HEK293 (cell line): ENCODE measurements at regions not wholly inside any gene's neighbourhood (a gene's known extent, or its start where the extent isn't known, plus 50 kb on each side); places are given as distances from the start of the nearest gene placed in this dataset.
A peak's percentile ranks its signal among the peaks of the same experiment; 100 is the strongest.

ENCODE experiments used
- CTCF ChIA-PET: fragments of 350-600 bp; formaldehyde crosslinking; extraction: SDS; loops from one replicate; lab custom pipeline; 2021; ENCODE audit warnings: antibody characterized with exemption; lab: Yijun Ruan, JAX
- POLR2A ChIA-PET: fragments of 300-600 bp; formaldehyde crosslinking; extraction: SDS; loops from one replicate; lab custom pipeline; 2020; ENCODE audit warnings: antibody characterized with exemption, inconsistent platforms; lab: Yijun Ruan, JAX
- H3K27ac ChIP-seq: fragments of 200-500 bp; sonication (Bioruptor generic); 2 replicates; pipeline ENCODE4 v1.5.1; 2014; ENCODE audit warnings: low read depth, low read length, control low read depth, inconsistent platforms; ENCODE audit errors: extremely low read depth
- H3K36me3 ChIP-seq, 2 experiments: fragments of 200-500 bp in 1 of 2; sonication (Bioruptor generic) in 1 of 2; 1 replicate in 1 of 2; 2 replicates in 1 of 2; pipeline ENCODE4 v1.5.1; 2014 to 2017; ENCODE audit warnings: inconsistent platforms in 2 of 2, low read length in 2 of 2; ENCODE audit not compliant: control insufficient read depth in 2 of 2, insufficient read depth in 1 of 2
- H3K4me1 ChIP-seq: fragments of 200-500 bp; sonication (Bioruptor generic); 2 replicates; pipeline ENCODE4 v1.5.1; 2014; ENCODE audit warnings: mild to moderate bottlenecking, low read length, inconsistent platforms; ENCODE audit not compliant: control insufficient read depth, insufficient read depth
- H3K4me3 ChIP-seq: 2 replicates; pipeline ENCODE4 v1.5.1; 2011; ENCODE audit warnings: low read depth, mild to moderate bottlenecking, control low read depth, low read length, moderate library complexity
- H3K9me3 ChIP-seq: fragments of 200-500 bp; sonication (Bioruptor generic); 2 replicates; pipeline ENCODE4 v1.5.1; 2014; ENCODE audit warnings: low read depth, low read length, inconsistent platforms; ENCODE audit not compliant: control insufficient read depth, insufficient read depth
- GLIS1 ChIP-seq: fragments of 450-650 bp; formaldehyde crosslinking; IDR thresholded peaks from 2 replicates; pipeline ENCODE4 v1.5.1; 2016; ENCODE audit warnings: missing biosample characterization, missing genetic modification characterization
- PRDM2 ChIP-seq: fragments of 450-650 bp; formaldehyde crosslinking; IDR thresholded peaks from 2 replicates; pipeline ENCODE4 v1.5.1; 2016; ENCODE audit warnings: missing biosample characterization, missing genetic modification characterization, borderline replicate concordance
- ZBTB48 ChIP-seq: fragments of 450-650 bp; formaldehyde crosslinking; IDR thresholded peaks from 2 replicates; pipeline ENCODE4 v1.5.1; 2016; ENCODE audit warnings: missing biosample characterization, missing genetic modification characterization
- ZFP69B ChIP-seq: fragments of 450-650 bp; formaldehyde crosslinking; IDR thresholded peaks from 2 replicates; pipeline ENCODE4 v1.5.1; 2016; ENCODE audit warnings: missing biosample characterization, missing genetic modification characterization
- ZIC2 ChIP-seq: fragments of 450-650 bp; formaldehyde crosslinking; IDR thresholded peaks from 2 replicates; pipeline ENCODE4 v1.5.1; 2016; ENCODE audit warnings: missing biosample characterization, missing genetic modification characterization
- ZNF175 ChIP-seq: fragments of 450-650 bp; formaldehyde crosslinking; IDR thresholded peaks from 2 replicates; pipeline ENCODE4 v1.5.1; 2016; ENCODE audit warnings: missing biosample characterization, missing genetic modification characterization
- ZNF266 ChIP-seq: fragments of 450-650 bp; formaldehyde crosslinking; IDR thresholded peaks from 2 replicates; pipeline ENCODE4 v1.5.1; 2016; ENCODE audit warnings: missing biosample characterization, missing genetic modification characterization, low read depth
- ZNF311 ChIP-seq: fragments of 450-650 bp; formaldehyde crosslinking; IDR thresholded peaks from 2 replicates; pipeline ENCODE4 v1.5.1; 2017; ENCODE audit warnings: missing biosample characterization, missing genetic modification characterization, borderline replicate concordance
- ZNF514 ChIP-seq: fragments of 450-650 bp; formaldehyde crosslinking; IDR thresholded peaks from 2 replicates; pipeline ENCODE4 v1.5.1; 2016; ENCODE audit warnings: missing biosample characterization, missing genetic modification characterization
- ZNF555 ChIP-seq: fragments of 450-650 bp; formaldehyde crosslinking; conservative IDR thresholded peaks from 2 replicates; pipeline ENCODE4 v1.5.1; 2017; ENCODE audit warnings: missing biosample characterization, mild to moderate bottlenecking, missing genetic modification characterization, inconsistent platforms
- ZNF654 ChIP-seq: fragments of 450-650 bp; formaldehyde crosslinking; IDR thresholded peaks from 2 replicates; pipeline ENCODE4 v1.5.1; 2016; ENCODE audit warnings: low read depth, missing biosample characterization, missing genetic modification characterization
- ZNF658 ChIP-seq: fragments of 450-650 bp; formaldehyde crosslinking; IDR thresholded peaks from 2 replicates; pipeline ENCODE4; 2016; ENCODE audit warnings: missing biosample characterization, missing genetic modification characterization
- ZNF670 ChIP-seq: fragments of 450-650 bp; formaldehyde crosslinking; IDR thresholded peaks from 2 replicates; pipeline ENCODE4 v1.5.1; 2016; ENCODE audit warnings: missing biosample characterization, missing genetic modification characterization, low read depth
- ZNF76 ChIP-seq: fragments of 450-650 bp; formaldehyde crosslinking; IDR thresholded peaks from 2 replicates; pipeline ENCODE4; 2016; ENCODE audit warnings: low read depth, missing biosample characterization, missing genetic modification characterization, borderline replicate concordance
- ZNF768 ChIP-seq: fragments of 450-650 bp; formaldehyde crosslinking; IDR thresholded peaks from 2 replicates; pipeline ENCODE4 v1.5.1; 2018; ENCODE audit warnings: missing biosample characterization, mild to moderate bottlenecking, missing genetic modification characterization
- TF ChIP-seq, protein P1 (sequence below): fragments of 450-650 bp; formaldehyde crosslinking; IDR thresholded peaks from 2 replicates; pipeline ENCODE4 v1.5.1; 2016; ENCODE audit warnings: missing biosample characterization, missing genetic modification characterization
- TF ChIP-seq, protein P2 (sequence below): fragments of 450-650 bp; formaldehyde crosslinking; IDR thresholded peaks from 2 replicates; pipeline ENCODE4 v1.5.1; 2017; ENCODE audit warnings: missing biosample characterization, missing genetic modification characterization
- TF ChIP-seq, protein P3 (sequence below): fragments of 450-650 bp; formaldehyde crosslinking; IDR thresholded peaks from 2 replicates; pipeline ENCODE4 v1.5.1; 2016; ENCODE audit warnings: missing biosample characterization, missing genetic modification characterization
- TF ChIP-seq, protein P4 (sequence below): fragments of 450-650 bp; formaldehyde crosslinking; IDR thresholded peaks from 2 replicates; pipeline ENCODE4 v1.5.1; 2017; ENCODE audit warnings: missing biosample characterization, missing genetic modification characterization

DNA sequence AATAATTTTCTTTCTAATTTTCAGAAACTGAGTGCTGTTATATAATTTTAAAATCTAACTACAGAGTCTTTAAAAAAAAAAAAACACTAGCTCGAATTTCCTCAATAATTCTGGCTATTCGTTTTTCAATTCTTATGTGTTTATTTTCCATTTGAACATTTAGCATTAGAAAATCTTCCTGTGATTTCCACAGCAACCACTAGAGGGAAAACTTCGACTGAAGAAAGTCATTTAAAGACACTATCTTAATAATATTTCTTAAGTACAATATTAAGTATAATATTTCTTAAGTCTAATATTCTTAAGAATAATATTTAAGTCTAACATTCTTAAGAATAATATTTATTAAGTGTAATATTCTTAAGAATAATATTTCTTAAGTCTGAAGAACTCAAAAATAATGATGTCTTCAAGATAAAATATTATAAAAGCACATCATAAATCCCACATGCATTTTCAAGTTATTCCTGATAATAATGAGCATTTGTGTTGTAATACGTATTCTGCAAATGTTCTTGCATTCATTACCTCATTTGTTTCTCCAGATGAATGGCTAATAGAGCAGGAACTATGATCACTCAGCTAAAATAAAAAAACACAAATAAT lies 118.4 kb upstream of the WDR17 start:
- POLR2A ChIA-PET: no interaction called here

DNA sequence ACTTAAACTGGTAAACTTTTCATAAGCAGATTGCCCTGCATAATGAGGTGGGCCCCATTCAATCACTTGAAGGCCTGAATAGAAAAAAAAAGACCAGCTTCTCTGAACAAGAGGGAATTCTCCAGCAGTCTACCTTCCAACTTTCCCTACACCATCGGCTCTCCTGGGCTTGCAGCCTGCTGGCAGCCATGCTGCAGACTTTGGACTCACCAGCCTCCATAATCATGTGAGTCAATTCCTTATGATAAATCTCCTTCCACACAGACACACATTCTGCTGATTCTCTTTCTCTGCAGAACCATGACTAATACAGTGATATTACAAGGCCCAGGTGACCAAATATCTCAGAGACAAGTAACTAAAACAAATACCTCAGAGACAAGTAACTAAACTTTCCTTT lies 113.8 kb upstream of the WDR17 start:
- TF ChIP-seq, protein P1, sequence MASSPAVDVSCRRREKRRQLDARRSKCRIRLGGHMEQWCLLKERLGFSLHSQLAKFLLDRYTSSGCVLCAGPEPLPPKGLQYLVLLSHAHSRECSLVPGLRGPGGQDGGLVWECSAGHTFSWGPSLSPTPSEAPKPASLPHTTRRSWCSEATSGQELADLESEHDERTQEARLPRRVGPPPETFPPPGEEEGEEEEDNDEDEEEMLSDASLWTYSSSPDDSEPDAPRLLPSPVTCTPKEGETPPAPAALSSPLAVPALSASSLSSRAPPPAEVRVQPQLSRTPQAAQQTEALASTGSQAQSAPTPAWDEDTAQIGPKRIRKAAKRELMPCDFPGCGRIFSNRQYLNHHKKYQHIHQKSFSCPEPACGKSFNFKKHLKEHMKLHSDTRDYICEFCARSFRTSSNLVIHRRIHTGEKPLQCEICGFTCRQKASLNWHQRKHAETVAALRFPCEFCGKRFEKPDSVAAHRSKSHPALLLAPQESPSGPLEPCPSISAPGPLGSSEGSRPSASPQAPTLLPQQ (tag by site-specific recombination): peak; percentile 60; the same call in 1 of the 2 replicates
- TF ChIP-seq, protein P2, sequence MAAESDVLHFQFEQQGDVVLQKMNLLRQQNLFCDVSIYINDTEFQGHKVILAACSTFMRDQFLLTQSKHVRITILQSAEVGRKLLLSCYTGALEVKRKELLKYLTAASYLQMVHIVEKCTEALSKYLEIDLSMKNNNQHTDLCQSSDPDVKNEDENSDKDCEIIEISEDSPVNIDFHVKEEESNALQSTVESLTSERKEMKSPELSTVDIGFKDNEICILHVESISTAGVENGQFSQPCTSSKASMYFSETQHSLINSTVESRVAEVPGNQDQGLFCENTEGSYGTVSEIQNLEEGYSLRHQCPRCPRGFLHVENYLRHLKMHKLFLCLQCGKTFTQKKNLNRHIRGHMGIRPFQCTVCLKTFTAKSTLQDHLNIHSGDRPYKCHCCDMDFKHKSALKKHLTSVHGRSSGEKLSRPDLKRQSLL: no peak
- TF ChIP-seq ZFP69B: 0 out of 2 replicates have a peak, but pooled peaks have one; percentile 43
- no peak for TF ChIP-seq ZNF514 (tag by site-specific recombination)
- TF ChIP-seq, all 188 proteins: peak for 2

More for the DNA sequence above, 118.4 kb upstream of the WDR17 start:
- Histone ChIP-seq H3K36me3 (no peaks in the 10 kb centered on the region), H3K4me3 (no peak overlapping the region), H3K27ac (no peak overlapping the region), H3K9me3 (no peaks in the 10 kb centered on the region), H3K4me1 (no peaks in the 10 kb centered on the region)
- TF ChIP-seq PRDM2 (tag by site-specific recombination): no peak
- TF ChIP-seq ZNF654 (tag by site-specific recombination): peak; percentile 29
- CTCF ChIA-PET: interaction anchor here (0.6 to 1.5 kb wide), 5 partner anchors 32 to 394 kb away, joined by 3 read pairs; no protein-coding TSS in a partner anchor

GRCh38 chr4:175953116-175953515 lies 112.5 kb upstream of the WDR17 start:
- Histone ChIP-seq H3K4me1 (no peaks in the 10 kb centered on the region), H3K27ac (no peak overlapping the region), H3K36me3 (no peaks in the 10 kb centered on the region), H3K4me3 (no peak overlapping the region), H3K9me3 (no peaks in the 10 kb centered on the region)
- CTCF ChIA-PET: interaction anchor here (0.7 kb wide), 1 partner anchor 11 kb away, joined by 4 read pairs; no protein-coding TSS in a partner anchor
- POLR2A ChIA-PET: interaction anchor here (0.7 kb wide), 1 partner anchor 127 kb away, joined by 5 read pairs; no protein-coding TSS in a partner anchor
- TF ChIP-seq, protein P3, sequence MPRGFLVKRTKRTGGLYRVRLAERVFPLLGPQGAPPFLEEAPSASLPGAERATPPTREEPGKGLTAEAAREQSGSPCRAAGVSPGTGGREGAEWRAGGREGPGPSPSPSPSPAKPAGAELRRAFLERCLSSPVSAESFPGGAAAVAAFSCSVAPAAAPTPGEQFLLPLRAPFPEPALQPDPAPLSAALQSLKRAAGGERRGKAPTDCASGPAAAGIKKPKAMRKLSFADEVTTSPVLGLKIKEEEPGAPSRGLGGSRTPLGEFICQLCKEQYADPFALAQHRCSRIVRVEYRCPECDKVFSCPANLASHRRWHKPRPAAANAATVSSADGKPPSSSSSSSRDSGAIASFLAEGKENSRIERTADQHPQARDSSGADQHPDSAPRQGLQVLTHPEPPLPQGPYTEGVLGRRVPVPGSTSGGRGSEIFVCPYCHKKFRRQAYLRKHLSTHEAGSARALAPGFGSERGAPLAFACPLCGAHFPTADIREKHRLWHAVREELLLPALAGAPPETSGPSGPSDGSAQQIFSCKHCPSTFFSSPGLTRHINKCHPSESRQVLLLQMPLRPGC (tag by site-specific recombination): no peak
- TF ChIP-seq ZNF175 (tag by site-specific recombination) (no peak), ZNF266 (tag by site-specific recombination) (no peak), ZIC2 (tag by site-specific recombination) (no peak), ZFP69B (no peak), ZNF768 (tag by site-specific recombination) (no peak), ZNF670 (tag by site-specific recombination) (no peak), ZNF658 (tag by site-specific recombination) (no peak), ZNF76 (tag by site-specific recombination) (no peak), ZNF555 (tag by site-specific recombination) (no peak), GLIS1 (tag by site-specific recombination) (no peak), ZBTB48 (no peak), ZNF311 (tag by site-specific recombination) (no peak)
- TF ChIP-seq, protein P4, sequence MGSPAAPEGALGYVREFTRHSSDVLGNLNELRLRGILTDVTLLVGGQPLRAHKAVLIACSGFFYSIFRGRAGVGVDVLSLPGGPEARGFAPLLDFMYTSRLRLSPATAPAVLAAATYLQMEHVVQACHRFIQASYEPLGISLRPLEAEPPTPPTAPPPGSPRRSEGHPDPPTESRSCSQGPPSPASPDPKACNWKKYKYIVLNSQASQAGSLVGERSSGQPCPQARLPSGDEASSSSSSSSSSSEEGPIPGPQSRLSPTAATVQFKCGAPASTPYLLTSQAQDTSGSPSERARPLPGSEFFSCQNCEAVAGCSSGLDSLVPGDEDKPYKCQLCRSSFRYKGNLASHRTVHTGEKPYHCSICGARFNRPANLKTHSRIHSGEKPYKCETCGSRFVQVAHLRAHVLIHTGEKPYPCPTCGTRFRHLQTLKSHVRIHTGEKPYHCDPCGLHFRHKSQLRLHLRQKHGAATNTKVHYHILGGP: no peak

More for the DNA sequence above, 113.8 kb upstream of the WDR17 start:
- H3K4me3 ChIP-seq: no peak overlapping the region
- no peaks in the 10 kb centered on the region for H3K36me3 ChIP-seq
- H3K9me3 ChIP-seq: no peaks in the 10 kb centered on the region
- ChIA-PET CTCF (no interaction called here), POLR2A (no interaction called here)
- no peaks in the 10 kb centered on the region for H3K4me1 ChIP-seq
- H3K27ac ChIP-seq: no peak overlapping the region
